Keratinocyte (primary cell): ENCODE measurements at regions not wholly inside any gene's neighbourhood (a gene's known extent, or its start where the extent isn't known, plus 50 kb on each side); places are given as distances from the start of the nearest gene placed in this dataset.

ENCODE experiments used
- CTCF ChIP-seq, 3 experiments: IDR thresholded peaks in 1 of 3; conservative IDR thresholded peaks in 1 of 3; optimal IDR thresholded peaks in 1 of 3; 2 replicates in 2 of 3; 3 replicates in 1 of 3; pipeline versions ENCODE3 to v1.5.1; 2011; ENCODE audit warnings: low read length in 3 of 3, mild to moderate bottlenecking in 3 of 3, moderate library complexity in 2 of 3, control low read depth in 1 of 3, inconsistent platforms in 1 of 3; ENCODE audit not compliant: insufficient read depth in 2 of 3; ENCODE audit errors: extremely low read depth in 1 of 3
- EZH2 ChIP-seq: IDR thresholded peaks from one replicate; pipeline ENCODE4 v1.6.1; 2012; ENCODE audit warnings: inconsistent platforms, mild to moderate bottlenecking, low read length, moderate library complexity

GRCh38 chr1:103941086-103941485, 191.4 kb downstream of the AMY1C start:
- no peak for TF ChIP-seq CTCF (optimal IDR thresholded peaks at IDR 0.05 in 1 of 3, IDR thresholded peaks at IDR 0.05 in 1 of 3, conservative IDR thresholded peaks at IDR 0.05 in 1 of 3; ENCODE audit: extremely low read depth in 1 of 3, insufficient read depth in 2 of 3, low read length in 3 of 3)
- TF ChIP-seq EZH2: no peak
